GM23338 (cell line): ENCODE measurements at regions not wholly inside any gene's neighbourhood (a gene's known extent, or its start where the extent isn't known, plus 50 kb on each side); places are given as distances from the start of the nearest gene placed in this dataset.

Experiments used
- ATAC-seq: fragments of 200-7000 bp; cut with Tn5 transposase; 3 replicates; pipeline ENCODE4 v1.9.1; 2020
- DNase-seq: peaks from one replicate; pipeline ENCODE4 v3.0.0-alpha.2; 2015; ENCODE audit warnings: low spot score
- H2AFZ ChIP-seq: fragments of 200-600 bp; sonication (generic); 2 replicates; pipeline ENCODE4 v1.8.0; 2016; ENCODE audit warnings: antibody characterized with exemption, mild to moderate bottlenecking, moderate library complexity
- H3F3A ChIP-seq: fragments of 200-600 bp; sonication (generic); replicated peaks from 2 replicates; pipeline ENCODE4 v1.8.0; 2017; ENCODE audit warnings: antibody characterized with exemption, mixed run types, low read depth
- H3K27ac ChIP-seq: fragments of 200-600 bp; sonication (generic); 2 replicates; pipeline ENCODE4 v1.6.1; 2016; ENCODE audit warnings: low read depth
- H3K27me3 ChIP-seq: fragments of 200-600 bp; sonication (generic); 2 replicates; pipeline ENCODE4 v1.8.0; 2016; ENCODE audit warnings: mild to moderate bottlenecking, mixed run types, moderate library complexity; ENCODE audit not compliant: insufficient read depth
- H3K36me3 ChIP-seq: fragments of 200-600 bp; sonication (generic); 2 replicates; pipeline ENCODE4 v1.8.0; 2016; ENCODE audit warnings: mild to moderate bottlenecking; ENCODE audit not compliant: insufficient read depth
- H3K4me1 ChIP-seq: fragments of 200-600 bp; sonication (generic); 2 replicates; pipeline ENCODE4 v1.8.0; 2016; ENCODE audit warnings: mild to moderate bottlenecking, moderate library complexity; ENCODE audit not compliant: insufficient read depth
- H3K4me2 ChIP-seq: fragments of 200-600 bp; sonication (generic); 2 replicates; pipeline ENCODE4 v1.7.1; 2017; ENCODE audit warnings: mixed run types
- H3K4me3 ChIP-seq: fragments of 200-600 bp; sonication (generic); 2 replicates; pipeline ENCODE4 v1.6.1; 2016; ENCODE audit warnings: mixed run types
- H3K79me2 ChIP-seq: fragments of 200-600 bp; sonication (generic); replicated peaks from 2 replicates; pipeline ENCODE4 v1.8.0; 2017; ENCODE audit warnings: mild to moderate bottlenecking; ENCODE audit not compliant: insufficient read depth
- H3K9me2 ChIP-seq: fragments of 200-600 bp; sonication (generic); 2 replicates; pipeline ENCODE4 v1.8.0; 2017; ENCODE audit not compliant: insufficient read depth
- H4K20me1 ChIP-seq: fragments of 200-600 bp; sonication (generic); replicated peaks from 2 replicates; pipeline ENCODE4 v1.8.0; 2017; ENCODE audit warnings: mild to moderate bottlenecking; ENCODE audit not compliant: insufficient read depth
- H3K27ac Mint-ChIP-seq: 2 replicates; pipeline ENCODE4 v1.8.0; 2020; ENCODE audit warnings: inconsistent platforms, mild to moderate bottlenecking, moderate library complexity, mixed read lengths
- H3K27me3 Mint-ChIP-seq: 3 replicates; pipeline ENCODE4 v1.8.0; 2022; ENCODE audit warnings: low read depth, mild to moderate bottlenecking, moderate library complexity, mixed read lengths, inconsistent platforms; ENCODE audit not compliant: insufficient read depth, poor library complexity
- H3K36me3 Mint-ChIP-seq: 3 replicates; pipeline ENCODE4 v1.8.0; 2021; ENCODE audit warnings: low read depth, mild to moderate bottlenecking, inconsistent platforms, moderate library complexity, mixed read lengths
- H3K4me1 Mint-ChIP-seq: 3 replicates; pipeline ENCODE4 v1.8.0; 2020; ENCODE audit warnings: mild to moderate bottlenecking, inconsistent platforms, mixed read lengths
- H3K4me3 Mint-ChIP-seq: 3 replicates; pipeline ENCODE4 v1.8.0; 2021; ENCODE audit warnings: moderate library complexity, mild to moderate bottlenecking, inconsistent platforms, mixed read lengths
- H3K9me3 Mint-ChIP-seq: 3 replicates; pipeline ENCODE4 v1.8.0; 2020; ENCODE audit warnings: moderate library complexity, mild to moderate bottlenecking, inconsistent platforms, mixed read lengths
- CREB1 ChIP-seq: fragments of 250-450 bp; sonication (Bioruptor Pico); IDR thresholded peaks from 2 replicates; pipeline ENCODE4 v1.5.0; 2020; ENCODE audit warnings: low read depth, mild to moderate bottlenecking, moderate library complexity
- CTCF ChIP-seq, 2 experiments: fragments of 200-600 bp in 1 of 2; sonication (generic) in 1 of 2; conservative IDR thresholded peaks; 2 replicates each; pipeline versions ENCODE4 v1.5.1 to v1.6.1; 2016 to 2017; ENCODE audit warnings: antibody characterized with exemption in 2 of 2, low read depth in 2 of 2, mild to moderate bottlenecking in 2 of 2, moderate library complexity in 1 of 2
- ETS1 ChIP-seq: IDR thresholded peaks from 2 replicates; pipeline ENCODE4 v1.6.1; 2016; ENCODE audit warnings: antibody characterized with exemption
- EZH2 ChIP-seq: fragments of 200-600 bp; sonication (generic); IDR thresholded peaks from one replicate; pipeline ENCODE4 v1.8.0; 2017; ENCODE audit warnings: antibody characterized with exemption, mild to moderate bottlenecking, low read depth; ENCODE audit not compliant: unreplicated experiment
- EZH2phosphoT487 ChIP-seq: fragments of 200-600 bp; sonication (generic); IDR thresholded peaks from one replicate; pipeline ENCODE4 v1.8.1; 2018; ENCODE audit warnings: antibody characterized with exemption; ENCODE audit not compliant: unreplicated experiment
- JUNB ChIP-seq: IDR thresholded peaks from one replicate; pipeline ENCODE4 v1.6.1; 2016; ENCODE audit warnings: antibody characterized with exemption; ENCODE audit not compliant: unreplicated experiment
- NANOG ChIP-seq: IDR thresholded peaks from 2 replicates; pipeline ENCODE4 v1.6.1; 2016; ENCODE audit warnings: antibody characterized with exemption, borderline replicate concordance
- POLR2AphosphoS5 ChIP-seq: IDR thresholded peaks from 2 replicates; pipeline ENCODE4 v1.6.1; 2016; ENCODE audit warnings: antibody characterized with exemption, low read depth
- REST ChIP-seq: IDR thresholded peaks from one replicate; pipeline ENCODE4 v1.6.1; 2018; ENCODE audit warnings: antibody characterized with exemption; ENCODE audit not compliant: unreplicated experiment
- STAT1 ChIP-seq: IDR thresholded peaks from one replicate; pipeline ENCODE4 v1.6.1; 2016; ENCODE audit warnings: antibody characterized with exemption; ENCODE audit not compliant: unreplicated experiment
- ZNF114 ChIP-seq: fragments of 250-450 bp; sonication (Bioruptor Pico); IDR thresholded peaks from 2 replicates; pipeline ENCODE4 v1.5.0; 2020; ENCODE audit warnings: mild to moderate bottlenecking, moderate library complexity
- ZNF331 ChIP-seq: fragments of 250-450 bp; sonication (Bioruptor Pico); IDR thresholded peaks from 2 replicates; pipeline ENCODE4 v1.5.0; 2020; ENCODE audit warnings: low read depth, mild to moderate bottlenecking, moderate library complexity
- ZNF462 ChIP-seq: fragments of 250-450 bp; sonication (Bioruptor Pico); IDR thresholded peaks from 2 replicates; pipeline ENCODE4 v1.5.0; 2020; ENCODE audit warnings: mild to moderate bottlenecking, moderate library complexity

GRCh38 chr3:3351226-3351625, 171.7 kb upstream of the CRBN start:
- H3K36me3 ChIP-seq: no peaks in the 10 kb centered on the region
- no peaks in the 10 kb centered on the region for H4K20me1 ChIP-seq
- 0 out of 2 replicates have a peak, but pooled peaks cover 4% of the 10 kb centered on the region for H3K9me2 ChIP-seq
- H2AFZ ChIP-seq: no peak overlapping the region
- Mint-ChIP-seq H3K27me3 (no peaks in the 10 kb centered on the region), H3K4me1 (no peaks in the 10 kb centered on the region), H3K9me3 (peaks cover 98% of the 10 kb centered on the region), H3K27ac (no peak overlapping the region), H3K36me3 (peaks cover 46% of the 10 kb centered on the region; the same call in 2 of the 3 replicates), H3K4me3 (no peak overlapping the region)
- DNase-seq: no peak
- H3K27ac ChIP-seq: no peak overlapping the region
- no peaks in the 10 kb centered on the region for H3K4me1 ChIP-seq
- H3K4me3 ChIP-seq: no peak overlapping the region
- no peak for ATAC-seq
- no peaks in the 10 kb centered on the region for H3K27me3 ChIP-seq
- H3K4me2 ChIP-seq: no peak overlapping the region
- no peak for TF ChIP-seq ETS1
- no peak for TF ChIP-seq CTCF (conservative IDR thresholded peaks at IDR 0.05; ENCODE audit: low read depth in 2 of 2)
- TF ChIP-seq REST: no peak
- TF ChIP-seq JUNB: no peak
- TF ChIP-seq CREB1 (CRISPR knock-in tag): no peak
- no peak for TF ChIP-seq NANOG
- TF ChIP-seq ZNF462 (CRISPR knock-in tag): no peak
- TF ChIP-seq ZNF114 (CRISPR knock-in tag): no peak
- no peak for TF ChIP-seq EZH2
- no peak for TF ChIP-seq EZH2phosphoT487
- TF ChIP-seq POLR2AphosphoS5: no peak
- TF ChIP-seq STAT1: no peak
- no peak for TF ChIP-seq ZNF331 (CRISPR knock-in tag)
- no peaks in the 10 kb centered on the region for H3K79me2 ChIP-seq
- no peaks in the 10 kb centered on the region for H3F3A ChIP-seq
